ENCODE measurements at regions not wholly inside any gene's neighbourhood (a gene's known extent, or its start where the extent isn't known, plus 50 kb on each side); places are given as distances from the start of the nearest gene placed in this dataset.
"Not testable (repeated sequence)": the region's sequence is repeated elsewhere in the genome, so short reads cannot be mapped to it uniquely, and the experiment has no call there.

- TF ChIP-seq CTCF (IDR thresholded peaks at IDR 0.05) = no peak
- Histone ChIP-seq H3K36me3 (peaks cover 10 to 22% (median 17%) of the 10 kb centered on the region in 3 donors), H3K27me3 (no peaks in the 10 kb centered on the region), H3K4me3 (no peak overlapping the region), H3K4me1 (no peaks in the 10 kb centered on the region), H3K27ac (no peak overlapping the region), H3K9me3 (no peaks in the 10 kb centered on the region)
- intact Hi-C loops (cut with DNase I; ENCODE audit: low total_unique reads) = no loop called here
- no peak for DNase-seq
These were observed 90.6 kb upstream of the ODAD2 start for GRCh38 chr10:28089467-28089866.

GRCh38 chr10:28087661-28088351 lies 88.9 kb upstream of the ODAD2 start:
- Histone ChIP-seq H3K4me3 (no peak overlapping the region), H3K9me3 (no peaks in the 10 kb centered on the region), H3K4me1 (no peaks in the 10 kb centered on the region), H3K27ac (no peak overlapping the region), H3K36me3 (peaks cover 10 to 22% (median 17%) of the 10 kb centered on the region in 3 donors), H3K27me3 (no peaks in the 10 kb centered on the region)
- intact Hi-C loops (cut with DNase I; ENCODE audit: low total_unique reads) = no loop called here
- no peak for DNase-seq
- no peak for TF ChIP-seq CTCF (IDR thresholded peaks at IDR 0.05)

- H3K9me3 ChIP-seq; H3K4me3 ChIP-seq; H3K4me1 ChIP-seq; intact Hi-C loops (cut with DNase I; ENCODE audit: low total_unique reads); H3K27ac ChIP-seq; H3K27me3 ChIP-seq; DNase-seq: not testable (repeated sequence)
- H3K36me3 ChIP-seq = peaks cover 10 to 22% (median 17%) of the 10 kb centered on the region in 3 donors
These were observed 86.9 kb upstream of the ODAD2 start for GRCh38 chr10:28085760-28086159.

- no peak for TF ChIP-seq CTCF (IDR thresholded peaks at IDR 0.05)
- intact Hi-C loops (cut with DNase I; ENCODE audit: low total_unique reads) = no loop called here
- peaks cover 0 to 10% (median 8%) of the 10 kb centered on the region in 3 donors for H3K36me3 ChIP-seq
- no peak for DNase-seq
- no peaks in the 10 kb centered on the region for H3K9me3 ChIP-seq
- H3K4me1 ChIP-seq = no peaks in the 10 kb centered on the region
- no peaks in the 10 kb centered on the region for H3K27me3 ChIP-seq
- no peak overlapping the region for H3K27ac ChIP-seq
- H3K4me3 ChIP-seq = no peak overlapping the region
These were observed 84.0 kb upstream of the ODAD2 start for GRCh38 chr10:28082885-28083284.

- Histone ChIP-seq H3K27ac (no peak overlapping the region), H3K4me3 (no peak overlapping the region), H3K36me3 (peaks cover 0 to 10% (median 8%) of the 10 kb centered on the region in 3 donors), H3K27me3 (no peaks in the 10 kb centered on the region), H3K4me1 (peaks cover 0 to 3% (median 0%) of the 10 kb centered on the region in 4 donors), H3K9me3 (no peaks in the 10 kb centered on the region)
- no peak for TF ChIP-seq CTCF (IDR thresholded peaks at IDR 0.05)
- no peak for DNase-seq
- intact Hi-C loops (cut with DNase I; ENCODE audit: low total_unique reads) = no loop called here
These were observed 83.4 kb upstream of the ODAD2 start for GRCh38 chr10:28082316-28082715.

- Histone ChIP-seq H3K27me3 (no peaks in the 10 kb centered on the region), H3K4me1 (peaks cover 0 to 4% (median 0%) of the 10 kb centered on the region in 4 donors), H3K4me3 (no peak overlapping the region), H3K36me3 (peaks cover 7 to 17% (median 13%) of the 10 kb centered on the region in 3 donors), H3K9me3 (peaks cover 0 to 2% (median 0%) of the 10 kb centered on the region in 3 donors), H3K27ac (no peak overlapping the region)
- intact Hi-C loops (cut with DNase I; ENCODE audit: low total_unique reads) = no loop called here
- TF ChIP-seq CTCF (IDR thresholded peaks at IDR 0.05) = no peak
- DNase-seq = no peak
These were observed 79.0 kb upstream of the ODAD2 start for GRCh38 chr10:28077889-28078288.
